Heart left ventricle (tissue), 13 donors: ENCODE measurements at regions not wholly inside any gene's neighbourhood (a gene's known extent, or its start where the extent isn't known, plus 50 kb on each side); places are given as distances from the start of the nearest gene placed in this dataset.

Experiments used
- CTCF ChIP-seq, 12 donors: fragments of 200-600 bp; sonication (generic) in 4 of 12; IDR thresholded peaks; one replicate each; pipeline versions ENCODE4 v1.5.0 to v1.8.0; 2018 to 2022; ENCODE audit warnings: antibody characterized with exemption in 12 of 12, mild to moderate bottlenecking in 5 of 12
- POLR2A ChIP-seq, 2 donors: fragments of 450-650 bp; IDR thresholded peaks; one replicate each; pipeline ENCODE4 v1.6.1; 2017; ENCODE audit warnings: antibody characterized with exemption in 2 of 2, mild to moderate bottlenecking in 2 of 2, moderate library complexity in 2 of 2
- donor health status: ischemic (EF 13 %, LVEDD 7.1; RV severe dilation, severe dysfunction).
- donor health status: DM: no; HTN: yes; CAD: no.
- donor health status: DM: no; HTN: no; CAD: no.
- donor health status: ischemic (EF 25% LVEDD 6.9; RV normal size, moderate dysfunction).
- donor health status: ischemic (EF 25% LVEDD 5.7; RV mildly dilated, moderate dysfunction).
- donor health status: ischemic (EF 35%, LVEDD 5.7; RV mildly dilated, moderate dysfunction).
- donor health status: nonischemic (EF 11% LVEDD 7.7; RV severe dilation, severe dysfunction).
- donor health status: DM: yes; HTN: yes; CAD: no.
- donor health status: PGD.
- donor health status: ischemic (EF 29% LVEDD 5.4; RV normal size, mild dysfunction).
- donor health status: nonischemic (EF 23%, LVEDD 6.1; RV moderate dilation, normal function).

DNA sequence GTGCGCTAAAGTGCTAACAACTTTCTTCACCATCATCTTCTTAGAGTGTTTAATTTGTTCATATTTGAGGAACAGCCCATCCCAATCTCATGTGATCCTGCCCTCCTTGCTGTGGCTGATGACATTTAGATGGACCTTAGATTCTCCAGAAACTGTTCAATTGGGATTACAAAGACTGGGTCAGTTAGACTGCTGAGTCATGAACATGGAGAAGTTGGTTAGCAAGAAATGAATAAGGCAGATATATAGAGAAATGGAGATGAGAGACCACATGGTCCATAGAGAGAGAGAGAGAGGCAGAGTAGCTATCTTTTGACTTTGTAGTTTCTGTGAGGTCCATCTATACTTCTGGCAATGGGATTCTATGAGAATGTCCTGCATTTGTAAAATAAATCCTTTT is 275.9 kb downstream of the GLUD2 start:
- TF ChIP-seq CTCF (IDR thresholded peaks at IDR 0.05) = no peak
- TF ChIP-seq POLR2A (IDR thresholded peaks at IDR 0.05) = no peak
